Stomach (tissue), 4 donors: ENCODE measurements at regions not wholly inside any gene's neighbourhood (a gene's known extent, or its start where the extent isn't known, plus 50 kb on each side); places are given as distances from the start of the nearest gene placed in this dataset.

Experiments used
- CTCF ChIP-seq, 7 experiments: fragments of 450-650 bp in 4 of 7; fragments of 200-600 bp in 3 of 7; sonication (generic) in 3 of 7; IDR thresholded peaks; one replicate each; pipeline ENCODE4 v1.5.1; 2016 to 2019; ENCODE audit warnings: antibody characterized with exemption in 7 of 7, control low read depth in 2 of 7, mild to moderate bottlenecking in 1 of 7
- POLR2A ChIP-seq, 4 donors: fragments of 450-650 bp; IDR thresholded peaks; one replicate each; pipeline ENCODE4 v1.6.1; 2016; ENCODE audit warnings: antibody characterized with exemption in 4 of 4, control low read depth in 2 of 4, mild to moderate bottlenecking in 1 of 4, moderate library complexity in 1 of 4

GRCh38 chr2:468648-469336 lies 180.9 kb upstream of the ALKAL2 start:
- TF ChIP-seq POLR2A (IDR thresholded peaks at IDR 0.05) (no peak), CTCF (IDR thresholded peaks at IDR 0.05) (no peak)
